ENCODE measurements at regions not wholly inside any gene's neighbourhood (a gene's known extent, or its start where the extent isn't known, plus 50 kb on each side); places are given as distances from the start of the nearest gene placed in this dataset.

DNA sequence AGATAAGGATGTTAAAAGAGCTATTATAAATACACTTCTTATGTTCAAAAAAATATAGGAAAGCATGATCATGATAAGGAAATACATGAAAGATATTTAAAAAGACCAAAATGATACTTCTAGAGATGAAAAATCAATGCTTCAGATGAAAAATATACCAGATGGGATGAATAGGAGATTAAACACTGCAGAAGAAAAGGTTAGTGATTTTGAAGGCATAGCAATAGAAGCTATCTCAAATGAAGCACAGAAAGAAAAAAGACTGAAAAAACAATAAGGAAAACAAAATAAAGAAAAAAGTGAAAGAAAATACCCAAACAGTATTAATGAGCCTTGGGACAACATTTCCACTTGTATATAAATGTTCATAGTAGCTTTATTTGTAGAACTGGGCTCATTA, 80.7 kb upstream of the LEF1 start:
- no peak overlapping the region for H3K4me3 ChIP-seq (replicated peaks; ENCODE audit: low read depth, low read length)
- DNase-seq (ENCODE audit: low read depth), result no peak
- TF ChIP-seq, protein P1, sequence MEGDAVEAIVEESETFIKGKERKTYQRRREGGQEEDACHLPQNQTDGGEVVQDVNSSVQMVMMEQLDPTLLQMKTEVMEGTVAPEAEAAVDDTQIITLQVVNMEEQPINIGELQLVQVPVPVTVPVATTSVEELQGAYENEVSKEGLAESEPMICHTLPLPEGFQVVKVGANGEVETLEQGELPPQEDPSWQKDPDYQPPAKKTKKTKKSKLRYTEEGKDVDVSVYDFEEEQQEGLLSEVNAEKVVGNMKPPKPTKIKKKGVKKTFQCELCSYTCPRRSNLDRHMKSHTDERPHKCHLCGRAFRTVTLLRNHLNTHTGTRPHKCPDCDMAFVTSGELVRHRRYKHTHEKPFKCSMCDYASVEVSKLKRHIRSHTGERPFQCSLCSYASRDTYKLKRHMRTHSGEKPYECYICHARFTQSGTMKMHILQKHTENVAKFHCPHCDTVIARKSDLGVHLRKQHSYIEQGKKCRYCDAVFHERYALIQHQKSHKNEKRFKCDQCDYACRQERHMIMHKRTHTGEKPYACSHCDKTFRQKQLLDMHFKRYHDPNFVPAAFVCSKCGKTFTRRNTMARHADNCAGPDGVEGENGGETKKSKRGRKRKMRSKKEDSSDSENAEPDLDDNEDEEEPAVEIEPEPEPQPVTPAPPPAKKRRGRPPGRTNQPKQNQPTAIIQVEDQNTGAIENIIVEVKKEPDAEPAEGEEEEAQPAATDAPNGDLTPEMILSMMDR (IDR thresholded peaks at IDR 0.05; ENCODE audit: low read length, missing control alignments), result no peak

DNA sequence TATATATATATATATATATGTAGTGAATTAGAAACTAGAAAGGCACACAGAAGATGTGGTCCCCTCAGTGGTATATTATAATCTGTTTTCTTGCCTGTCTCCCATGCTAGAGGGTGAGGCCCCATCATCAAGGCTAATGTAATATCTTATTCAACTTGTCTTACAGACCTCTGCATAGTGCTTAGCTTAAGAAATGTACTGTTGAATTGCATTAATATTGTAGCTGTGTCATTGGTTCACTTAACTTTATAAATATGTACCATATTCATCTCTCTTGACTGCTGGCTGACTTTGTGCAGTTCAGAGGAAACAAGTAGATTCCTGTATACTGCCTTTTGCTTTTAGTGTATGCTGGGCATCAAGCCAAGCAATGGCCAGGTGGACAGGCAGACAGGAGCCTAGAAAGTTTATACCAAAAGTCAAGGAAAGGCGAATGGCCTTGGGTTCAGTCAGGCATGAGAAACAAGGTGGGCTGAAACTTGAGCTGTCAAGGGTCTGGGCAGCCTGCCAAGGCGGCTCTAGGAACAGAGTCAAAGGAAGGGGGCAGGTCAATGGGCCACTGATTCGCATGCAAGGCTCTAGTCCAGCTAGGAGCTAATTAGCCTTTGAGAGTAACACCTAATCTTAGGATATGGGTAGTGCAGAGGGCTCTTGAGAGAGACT, 78.8 kb upstream of the LEF1 start:
- TF ChIP-seq, protein P1 (IDR thresholded peaks at IDR 0.05; ENCODE audit: low read length, missing control alignments), result no peak
- no peak for DNase-seq (ENCODE audit: low read depth)
- no peak overlapping the region for H3K4me3 ChIP-seq (replicated peaks; ENCODE audit: low read depth, low read length)

DNA sequence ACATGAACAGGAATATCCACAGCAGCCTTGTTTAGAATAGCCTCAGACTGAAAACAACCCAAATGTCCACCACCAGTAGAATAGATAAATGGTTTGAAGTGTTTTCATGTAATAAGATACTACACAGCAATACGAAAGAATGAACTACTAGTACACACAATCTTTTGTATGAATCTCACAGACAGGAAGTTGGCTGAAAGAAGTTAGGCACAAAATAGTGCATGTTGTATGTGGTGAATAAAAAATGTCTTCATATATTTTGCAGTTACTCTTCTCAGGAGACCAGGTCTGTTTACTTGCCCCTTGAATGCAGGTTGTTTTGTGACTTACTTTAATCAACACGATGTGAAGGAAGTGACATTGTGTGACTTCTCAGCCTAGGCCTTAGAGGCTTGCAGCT, 75.9 kb upstream of the LEF1 start:
- no peak overlapping the region for H3K4me3 ChIP-seq (replicated peaks; ENCODE audit: low read depth, low read length)
- TF ChIP-seq, protein P1 (IDR thresholded peaks at IDR 0.05; ENCODE audit: low read length, missing control alignments), result no peak
- DNase-seq (ENCODE audit: low read depth), result no peak

DNA sequence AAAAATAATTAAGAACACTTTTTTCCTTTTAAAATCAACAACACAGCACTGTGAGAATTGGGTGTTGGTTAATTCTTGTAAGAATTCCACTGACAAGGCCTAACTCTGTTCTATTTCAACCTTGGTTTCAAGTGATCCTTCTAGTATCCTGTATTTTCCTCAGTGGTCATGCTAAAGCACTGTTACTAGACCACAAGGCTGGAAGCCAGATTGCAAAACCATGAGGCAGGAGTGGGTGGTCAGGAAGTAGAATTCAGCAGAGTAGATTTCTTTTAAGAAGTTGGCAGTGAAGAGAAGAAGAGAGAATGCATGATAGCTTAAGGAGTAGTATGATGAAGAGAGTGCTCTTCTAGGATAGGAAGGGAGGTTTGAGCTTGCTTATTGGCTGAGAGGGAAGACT, 71.6 kb upstream of the LEF1 start:
- no peak for DNase-seq (ENCODE audit: low read depth)
- TF ChIP-seq, protein P1 (IDR thresholded peaks at IDR 0.05; ENCODE audit: low read length, missing control alignments), result no peak
- no peak overlapping the region for H3K4me3 ChIP-seq (replicated peaks; ENCODE audit: low read depth, low read length)

DNA sequence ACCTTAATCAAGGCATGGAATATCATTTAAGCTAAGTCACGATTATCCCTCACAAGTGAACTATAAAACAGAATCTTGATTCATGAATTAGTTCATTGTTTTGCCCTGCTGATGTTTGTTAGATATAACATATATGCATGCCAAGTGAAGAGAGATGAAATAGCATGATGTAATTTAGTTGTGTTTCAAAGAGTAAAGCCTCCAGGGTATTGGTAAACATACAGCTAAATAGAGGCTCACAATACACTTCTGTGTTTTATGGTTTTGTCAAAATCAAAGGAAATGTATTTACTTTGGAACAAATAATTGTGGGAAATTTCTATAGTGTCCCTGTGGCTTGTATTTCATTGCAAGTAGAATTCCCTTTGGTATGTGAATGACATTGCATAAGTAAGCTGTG, 69.0 kb upstream of the LEF1 start:
- TF ChIP-seq, protein P1 (IDR thresholded peaks at IDR 0.05; ENCODE audit: low read length, missing control alignments), result no peak
- no peak overlapping the region for H3K4me3 ChIP-seq (replicated peaks; ENCODE audit: low read depth, low read length)
- no peak for DNase-seq (ENCODE audit: low read depth)

DNA sequence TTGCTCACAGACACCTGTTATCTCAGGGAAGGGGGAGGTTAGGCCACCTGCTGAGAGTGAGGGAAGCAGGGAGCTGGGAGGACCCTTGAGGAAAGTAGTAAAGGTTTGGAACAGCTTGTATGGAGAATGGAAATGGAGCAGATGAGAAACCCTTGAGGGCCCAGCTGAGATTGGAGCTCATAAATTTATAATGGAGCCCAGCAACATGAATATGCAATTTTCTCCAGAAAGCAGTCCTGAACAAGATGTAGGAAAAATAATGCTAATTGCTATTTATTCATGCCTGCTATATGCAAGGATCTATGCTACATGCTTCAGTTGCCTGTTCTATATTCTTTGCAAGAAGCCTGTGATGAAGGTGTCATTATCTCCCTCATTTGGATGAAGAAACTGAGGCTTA, 67.5 kb upstream of the LEF1 start:
- no peak for DNase-seq (ENCODE audit: low read depth)
- H3K4me3 ChIP-seq (replicated peaks; ENCODE audit: low read depth, low read length), result no peak overlapping the region
- TF ChIP-seq, protein P1 (IDR thresholded peaks at IDR 0.05; ENCODE audit: low read length, missing control alignments), result no peak

DNA sequence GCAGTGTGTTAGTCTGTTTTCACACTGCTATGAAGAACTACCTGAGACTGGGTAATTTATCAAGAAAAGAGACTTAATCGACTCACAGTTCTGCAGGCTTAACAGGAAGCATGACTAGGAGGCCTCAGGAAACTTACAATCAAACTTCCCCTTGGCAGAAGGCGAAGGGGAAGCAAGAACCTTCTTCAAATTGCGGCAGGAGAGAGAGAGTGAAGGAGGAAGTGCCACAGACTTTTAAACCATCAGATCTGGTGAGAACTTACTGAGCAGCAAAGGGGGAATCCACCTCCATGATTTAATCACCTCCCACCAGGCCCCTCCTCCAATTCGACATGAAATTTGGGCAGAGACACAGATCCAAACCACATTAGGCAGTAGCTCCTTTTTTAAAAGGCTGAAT, 59.2 kb upstream of the LEF1 start:
- DNase-seq (ENCODE audit: low read depth), result no peak
- TF ChIP-seq, protein P1 (IDR thresholded peaks at IDR 0.05; ENCODE audit: low read length, missing control alignments), result no peak
- no peak overlapping the region for H3K4me3 ChIP-seq (replicated peaks; ENCODE audit: low read depth, low read length)
